GM12878 (cell line): ENCODE measurements at regions not wholly inside any gene's neighbourhood (a gene's known extent, or its start where the extent isn't known, plus 50 kb on each side); places are given as distances from the start of the nearest gene placed in this dataset.

Experiments used
- ATAC-seq: fragments of 200-7000 bp; cut with Tn5 transposase; 3 replicates; pipeline ENCODE4 v1.9.1; 2020; ENCODE audit warnings: mild to moderate bottlenecking, moderate library complexity
- BruUV-seq: library from RNA; stranded (reverse); fragments of 400-500 nt; replicated peaks from 2 replicates; lab custom pipeline; 2021; lab: Mats Ljungman, UMichigan
- CTCF ChIA-PET: fragments of 300-600 bp; sonication (Branson Sonifier 250); formaldehyde crosslinking; extraction: SDS; loops from one replicate; lab custom pipeline; 2021; ENCODE audit warnings: inconsistent platforms; lab: Yijun Ruan, JAX
- POLR2A ChIA-PET: fragments of 350-600 bp; formaldehyde crosslinking; extraction: SDS; loops from one replicate; lab custom pipeline; 2021; ENCODE audit warnings: inconsistent platforms; lab: Charles Lee
- RAD21 ChIA-PET: fragments of 300-600 bp; sonication (Branson Sonifier 250); formaldehyde crosslinking; loops from one replicate; lab custom pipeline; 2023; ENCODE audit warnings: antibody characterized with exemption; ENCODE audit not compliant: unreplicated experiment; lab: Charles Lee
- SMC1A ChIA-PET: fragments of 300-600 bp; sonication (Branson Sonifier 250); formaldehyde crosslinking; loops from one replicate; lab custom pipeline; 2023; ENCODE audit not compliant: unreplicated experiment, uncharacterized antibody; lab: Charles Lee
- DNase-seq: peaks from one replicate; pipeline ENCODE4 v3.0.0-alpha.2; 2011; ENCODE audit warnings: low read depth, low spot score
- FAIRE-seq: peaks from 3 replicates; lab custom pipeline; 2011; peaks lifted over from hg19 to GRCh38; lab: Jason Lieb, UNC
- H2AFZ ChIP-seq: 2 replicates; pipeline ENCODE4 v1.6.0; 2011; ENCODE audit warnings: low read depth, low read length, control low read depth; ENCODE audit not compliant: control insufficient read depth
- H3K27ac ChIP-seq: 2 replicates; pipeline ENCODE4 v1.5.1; 2011; ENCODE audit warnings: control low read depth; ENCODE audit not compliant: control insufficient read depth, insufficient read depth
- H3K27me3 ChIP-seq, 2 experiments: replicated peaks in 1 of 2; 2 replicates each; pipeline versions ENCODE4 v1.6.0 to v1.6.1; 2011; ENCODE audit warnings: low read length in 1 of 2; ENCODE audit not compliant: control insufficient read depth in 2 of 2, insufficient read depth in 2 of 2
- H3K36me3 ChIP-seq, 2 experiments: 2 replicates each; pipeline ENCODE4 v1.5.1; 2011; ENCODE audit warnings: low read length in 1 of 2; ENCODE audit not compliant: control insufficient read depth in 2 of 2, insufficient read depth in 2 of 2
- H3K4me1 ChIP-seq: 2 replicates; pipeline ENCODE4 v1.6.1; 2011; ENCODE audit warnings: mild to moderate bottlenecking, low read length, moderate library complexity, mixed read lengths; ENCODE audit not compliant: control insufficient read depth, insufficient read depth
- H3K4me2 ChIP-seq: 2 replicates; pipeline ENCODE4 v1.6.0; 2011; ENCODE audit warnings: control low read depth; ENCODE audit not compliant: control insufficient read depth, insufficient read depth
- H3K4me3 ChIP-seq: fragments of 200-600 bp; sonication (generic); 2 replicates; pipeline ENCODE4 v1.5.1; 2016
- H3K79me2 ChIP-seq: 2 replicates; pipeline ENCODE4 v1.6.0; 2011; ENCODE audit warnings: low read length; ENCODE audit not compliant: control insufficient read depth, insufficient read depth
- H3K9ac ChIP-seq: 2 replicates; pipeline ENCODE4 v1.8.0; 2011; ENCODE audit warnings: low read length, control low read depth, mixed read lengths; ENCODE audit not compliant: control insufficient read depth, insufficient read depth
- H3K9me3 ChIP-seq: replicated peaks from 3 replicates; pipeline ENCODE4 v1.5.1; 2011; ENCODE audit warnings: mild to moderate bottlenecking, low read length; ENCODE audit not compliant: control insufficient read depth, insufficient read depth
- H4K20me1 ChIP-seq: 2 replicates; pipeline ENCODE4 v1.6.0; 2011; ENCODE audit not compliant: control insufficient read depth, insufficient read depth
- ATF2 ChIP-seq: IDR thresholded peaks from 2 replicates; pipeline ENCODE4 v1.6.1; 2012; ENCODE audit warnings: low read length, inconsistent platforms
- CBX5 ChIP-seq: sonication (generic); IDR thresholded peaks from 2 replicates; pipeline ENCODE4 v1.6.1; 2016; ENCODE audit warnings: low read depth, moderate library complexity, mild to moderate bottlenecking, inconsistent platforms
- FOXK2 ChIP-seq: fragments of 450-650 bp; IDR thresholded peaks from 2 replicates; pipeline ENCODE4 v1.6.1; 2017; ENCODE audit warnings: mild to moderate bottlenecking, moderate library complexity
- HDGF ChIP-seq: fragments of 450-650 bp; IDR thresholded peaks from 2 replicates; pipeline ENCODE4 v1.6.1; 2016; ENCODE audit warnings: antibody characterized with exemption
- HSF1 ChIP-seq: fragments of 150-350 bp; IDR thresholded peaks from 2 replicates; pipeline ENCODE4 v1.6.1; 2014; ENCODE audit warnings: mild to moderate bottlenecking, low read depth, low read length
- MAX ChIP-seq: IDR thresholded peaks from 2 replicates; pipeline ENCODE4 v1.6.1; 2012; ENCODE audit warnings: low read depth, low read length, improper control_type of control experiment
- PBX3 ChIP-seq: IDR thresholded peaks from 2 replicates; pipeline ENCODE4 v1.6.1; 2011; ENCODE audit warnings: mild to moderate bottlenecking, low read depth, low read length, moderate library complexity; ENCODE audit not compliant: insufficient replicate concordance
- RBBP5 ChIP-seq: fragments of 200-600 bp; sonication (generic); conservative IDR thresholded peaks from 2 replicates; pipeline ENCODE4 v1.6.1; 2016
- SPI1 ChIP-seq: IDR thresholded peaks from 2 replicates; pipeline ENCODE4 v1.6.1; 2011; ENCODE audit warnings: low read depth, mild to moderate bottlenecking, low read length, moderate library complexity, borderline replicate concordance; ENCODE audit not compliant: insufficient read depth
- ZNF384 ChIP-seq: IDR thresholded peaks from 2 replicates; pipeline ENCODE4 v1.6.1; 2012; ENCODE audit warnings: low read depth, mild to moderate bottlenecking, low read length, improper control_type of control experiment, borderline replicate concordance
- ZNF592 ChIP-seq: fragments of 450-650 bp; IDR thresholded peaks from 2 replicates; pipeline ENCODE4 v1.6.1; 2017; ENCODE audit warnings: mild to moderate bottlenecking, moderate library complexity
- ZNF622 ChIP-seq: fragments of 450-650 bp; IDR thresholded peaks from 2 replicates; pipeline ENCODE4 v1.6.1; 2017; ENCODE audit warnings: mild to moderate bottlenecking, inconsistent platforms
- WGBS: methylation state at CpG from one replicate; pipeline ENCODE4 v1.1.6; 2016; ENCODE audit warnings: low lambda C conversion rate; ENCODE audit not compliant: insufficient replicate concordance, insufficient coverage; ENCODE audit errors: missing lambda C conversion rate; 5-methylcytosine and 5-hydroxymethylcytosine counted together
- in situ Hi-C: fragments of 300-500 bp; cut with MboI; formaldehyde crosslinking; loops from 9 replicates; pipeline ENCODE4 v1.14.3; 2018; ENCODE audit warnings: mixed read lengths
- intact Hi-C: fragments of 100-400 bp; cut with micrococcal nuclease; formaldehyde crosslinking; loops from one replicate; pipeline ENCODE4 v1.14.2; 2022; ENCODE audit not compliant: unreplicated experiment
- TF ChIP-seq, protein P1 (sequence below): fragments of 450-650 bp; IDR thresholded peaks from 2 replicates; pipeline ENCODE4 v1.6.1; 2017; ENCODE audit warnings: mild to moderate bottlenecking

- no peak for FAIRE-seq
- ChIA-PET RAD21 (no interaction called here), CTCF (interaction anchor here (1.6 kb wide), 1 partner anchor 9 kb away, joined by 4 read pairs; no protein-coding TSS in a partner anchor), SMC1A (no interaction called here), POLR2A (no interaction called here)
- no peaks in the 10 kb centered on the region for H3K4me1 ChIP-seq
- DNase-seq = no peak
- no peak overlapping the region for H3K4me2 ChIP-seq
- no peak overlapping the region for H3K27ac ChIP-seq
- BruUV-seq = no TSS peak
- no peak overlapping the region for H2AFZ ChIP-seq
- intact Hi-C loops (no loop called here), in situ Hi-C loops (no loop called here)
- ATAC-seq = no peak
- H3K4me3 ChIP-seq = no peak overlapping the region
- TF ChIP-seq RBBP5 (no peak), ZNF592 (no peak), MAX (no peak), SPI1 (no peak), HSF1 (no peak), FOXK2 (no peak), ATF2 (no peak), ZNF622 (no peak), HDGF (no peak), CBX5 (no peak), PBX3 (no peak), ZNF384 (no peak)
- TF ChIP-seq, protein P1, sequence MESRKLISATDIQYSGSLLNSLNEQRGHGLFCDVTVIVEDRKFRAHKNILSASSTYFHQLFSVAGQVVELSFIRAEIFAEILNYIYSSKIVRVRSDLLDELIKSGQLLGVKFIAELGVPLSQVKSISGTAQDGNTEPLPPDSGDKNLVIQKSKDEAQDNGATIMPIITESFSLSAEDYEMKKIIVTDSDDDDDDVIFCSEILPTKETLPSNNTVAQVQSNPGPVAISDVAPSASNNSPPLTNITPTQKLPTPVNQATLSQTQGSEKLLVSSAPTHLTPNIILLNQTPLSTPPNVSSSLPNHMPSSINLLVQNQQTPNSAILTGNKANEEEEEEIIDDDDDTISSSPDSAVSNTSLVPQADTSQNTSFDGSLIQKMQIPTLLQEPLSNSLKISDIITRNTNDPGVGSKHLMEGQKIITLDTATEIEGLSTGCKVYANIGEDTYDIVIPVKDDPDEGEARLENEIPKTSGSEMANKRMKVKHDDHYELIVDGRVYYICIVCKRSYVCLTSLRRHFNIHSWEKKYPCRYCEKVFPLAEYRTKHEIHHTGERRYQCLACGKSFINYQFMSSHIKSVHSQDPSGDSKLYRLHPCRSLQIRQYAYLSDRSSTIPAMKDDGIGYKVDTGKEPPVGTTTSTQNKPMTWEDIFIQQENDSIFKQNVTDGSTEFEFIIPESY = no peak
- H3K9ac ChIP-seq = no peak overlapping the region
- no peaks in the 10 kb centered on the region for H3K36me3 ChIP-seq
- H3K9me3 ChIP-seq = no peaks in the 10 kb centered on the region
- H4K20me1 ChIP-seq = no peaks in the 10 kb centered on the region
- no peaks in the 10 kb centered on the region for H3K79me2 ChIP-seq
- no CpG with 5 or more reads among the region's 2 CpGs for WGBS
- H3K27me3 ChIP-seq = no peaks in the 10 kb centered on the region
Measured at GRCh38 chr15:75776065-75776423, 63.4 kb upstream of the CSPG4 start.
